CD4-positive, alpha-beta memory T cell (primary cell): ENCODE measurements at regions not wholly inside any gene's neighbourhood (a gene's known extent, or its start where the extent isn't known, plus 50 kb on each side); places are given as distances from the start of the nearest gene placed in this dataset.

Experiments used
- CTCF ChIA-PET: fragments of 350-600 bp; sonication (Branson Sonifier 250); formaldehyde crosslinking; loops from one replicate; lab custom pipeline; 2021; ENCODE audit warnings: inconsistent platforms; ENCODE audit not compliant: partially characterized antibody; lab: Charles Lee
- POLR2A ChIA-PET: fragments of 350-600 bp; sonication (Branson Sonifier 250); formaldehyde crosslinking; loops from one replicate; lab custom pipeline; 2021; ENCODE audit not compliant: partially characterized antibody; lab: Charles Lee
- DNase-seq, 5 donors: peaks; one replicate each; pipeline versions ENCODE4 v3.0.0 to v3.0.0-alpha.2; 2020 to 2022; ENCODE audit warnings: mixed read lengths in 1 of 5
- H3K27ac ChIP-seq: one replicate; pipeline ENCODE4 v1.7.0; 2013; ENCODE audit warnings: low read depth, low read length
- H3K27me3 ChIP-seq: 2 replicates; pipeline ENCODE4 v1.7.0; 2013; ENCODE audit warnings: mild to moderate bottlenecking, low read length, moderate library complexity; ENCODE audit not compliant: insufficient read depth
- H3K36me3 ChIP-seq: 2 replicates; pipeline ENCODE4 v1.7.0; 2013; ENCODE audit warnings: mild to moderate bottlenecking, low read length, moderate library complexity; ENCODE audit not compliant: insufficient read depth
- H3K4me1 ChIP-seq: 2 replicates; pipeline ENCODE4 v1.7.0; 2013; ENCODE audit warnings: mild to moderate bottlenecking, low read length, moderate library complexity; ENCODE audit not compliant: insufficient read depth
- H3K4me3 ChIP-seq, 2 donors: one replicate each; pipeline ENCODE4 v1.7.0; 2013; ENCODE audit warnings: low read length in 2 of 2, mild to moderate bottlenecking in 1 of 2
- H3K9me3 ChIP-seq, 2 donors: one replicate each; pipeline ENCODE4 v1.7.0; 2013; ENCODE audit warnings: low read length in 2 of 2, control low read depth in 1 of 2; ENCODE audit not compliant: control insufficient read depth in 1 of 2
- H3K27ac Mint-ChIP-seq, 7 donors: one replicate each; pipeline ENCODE4 v1.8.0; 2020 to 2021; ENCODE audit warnings: mixed read lengths in 7 of 7, mild to moderate bottlenecking in 6 of 7, inconsistent platforms in 3 of 7, moderate library complexity in 3 of 7
- H3K27me3 Mint-ChIP-seq, 2 donors: one replicate each; pipeline ENCODE4 v1.8.0; 2020 to 2021; ENCODE audit warnings: mixed read lengths in 2 of 2
- H3K36me3 Mint-ChIP-seq, 2 donors: one replicate each; pipeline ENCODE4 v1.8.0; 2020 to 2021; ENCODE audit warnings: mixed read lengths in 2 of 2, inconsistent platforms in 1 of 2, mild to moderate bottlenecking in 1 of 2
- H3K4me1 Mint-ChIP-seq, 4 donors: one replicate each; pipeline ENCODE4 v1.8.0; 2020 to 2021; ENCODE audit warnings: mixed read lengths in 4 of 4, mild to moderate bottlenecking in 1 of 4
- H3K4me3 Mint-ChIP-seq, 8 donors: one replicate each; pipeline ENCODE4 v1.8.0; 2020 to 2021; ENCODE audit warnings: mixed read lengths in 8 of 8, mild to moderate bottlenecking in 7 of 8, moderate library complexity in 6 of 8, inconsistent platforms in 3 of 8
- H3K9me3 Mint-ChIP-seq, 8 donors: one replicate each; pipeline ENCODE4 v1.8.0; 2020 to 2021; ENCODE audit warnings: mixed read lengths in 8 of 8, mild to moderate bottlenecking in 5 of 8, inconsistent platforms in 3 of 8, moderate library complexity in 1 of 8
- intact Hi-C: fragments of 100-400 bp; cut with micrococcal nuclease; formaldehyde crosslinking; loops from one replicate; pipeline ENCODE4 v1.15.1; 2023

DNA sequence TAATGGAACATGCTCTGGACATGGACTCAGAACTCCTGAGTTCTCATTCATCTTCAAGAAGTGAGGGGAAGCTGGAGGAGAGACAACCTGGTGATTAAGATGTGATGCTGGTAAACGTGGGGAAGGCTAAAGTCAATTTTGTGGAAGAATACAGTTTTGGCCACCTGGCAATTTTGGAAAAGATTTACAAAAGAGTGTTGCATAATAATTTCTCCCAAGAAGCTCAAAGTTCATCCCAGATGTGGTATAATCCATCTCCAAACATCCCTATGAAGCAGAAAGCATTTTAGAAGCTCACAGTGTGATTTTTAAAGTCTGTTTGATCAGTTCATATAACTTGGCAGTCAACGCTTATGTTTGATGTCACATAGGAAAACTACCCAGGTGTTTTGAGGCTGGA lies 208.7 kb downstream of the LMX1A start:
- H3K27ac ChIP-seq = no peak overlapping the region
- Mint-ChIP-seq H3K27ac (peak overlapping the region in 1 of 7 donors; percentile 17), H3K4me1 (peaks cover 0 to 3% (median 2%) of the 10 kb centered on the region in 4 donors), H3K9me3 (peaks cover 0 to 2% (median 0%) of the 10 kb centered on the region in 8 donors), H3K27me3 (peaks cover 0 to 5% of the 10 kb centered on the region in 2 donors), H3K36me3 (no peaks in the 10 kb centered on the region), H3K4me3 (no peak overlapping the region)
- intact Hi-C loops = no loop called here
- no peak overlapping the region for H3K4me3 ChIP-seq
- no peaks in the 10 kb centered on the region for H3K9me3 ChIP-seq
- H3K27me3 ChIP-seq = no peaks in the 10 kb centered on the region
- no peak for DNase-seq
- ChIA-PET CTCF (no interaction called here), POLR2A (no interaction called here)
- no peaks in the 10 kb centered on the region for H3K4me1 ChIP-seq
- no peaks in the 10 kb centered on the region for H3K36me3 ChIP-seq

DNA sequence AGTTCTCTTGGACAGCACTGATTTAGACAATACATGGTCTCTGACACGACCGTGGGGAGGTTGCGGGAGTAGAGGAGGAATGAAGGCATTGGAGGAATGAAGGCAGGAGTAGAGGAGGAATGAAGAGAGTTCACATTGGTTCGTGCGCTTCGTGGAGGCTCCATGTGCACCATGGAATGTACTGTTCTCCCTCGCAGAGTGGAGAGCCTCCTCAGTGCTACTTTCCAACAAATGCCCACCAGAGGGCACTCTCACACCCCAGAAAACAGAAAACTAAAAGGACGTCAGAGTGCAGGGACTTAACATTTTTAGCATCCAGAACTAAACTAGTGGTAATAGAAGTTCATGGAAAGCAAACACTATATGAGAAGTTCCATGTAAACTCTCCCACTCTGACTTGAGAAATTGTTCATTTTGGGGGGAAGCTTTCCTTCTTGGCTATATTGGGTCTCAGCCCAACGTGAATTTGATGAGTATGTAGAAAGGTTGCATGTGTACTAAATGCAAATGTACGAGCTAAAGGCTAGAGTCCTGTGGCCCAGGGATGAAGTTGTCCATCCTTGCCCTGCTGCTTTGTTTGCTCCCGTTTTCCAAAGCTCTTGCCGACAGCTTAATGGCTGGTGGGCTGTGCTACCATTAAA lies 211.6 kb downstream of the LMX1A start:
- H3K4me3 ChIP-seq = no peak overlapping the region
- H3K4me3 Mint-ChIP-seq = no peak overlapping the region
- no peaks in the 10 kb centered on the region for H3K4me1 ChIP-seq
- H3K27ac ChIP-seq = no peak overlapping the region
- POLR2A ChIA-PET = no interaction called here
- peaks cover 0 to 9% of the 10 kb centered on the region in 2 donors for H3K27me3 Mint-ChIP-seq
- H3K9me3 Mint-ChIP-seq = peaks cover 0 to 2% (median 0%) of the 10 kb centered on the region in 8 donors
- no peaks in the 10 kb centered on the region for H3K36me3 ChIP-seq
- H3K36me3 Mint-ChIP-seq = no peaks in the 10 kb centered on the region
- intact Hi-C loops = loop anchor here (2.0 kb wide), 1 partner anchor 248 kb away; no protein-coding TSS in a partner anchor
- DNase-seq = peak in 1 of 5 donors; percentile 5
- no peaks in the 10 kb centered on the region for H3K27me3 ChIP-seq
- H3K9me3 ChIP-seq = no peaks in the 10 kb centered on the region
- CTCF ChIA-PET = interaction anchor here (1.1 to 1.6 kb wide), 5 partner anchors 8 to 46 kb away, joined by 3 to 5 read pairs (median 3); no protein-coding TSS in a partner anchor
- peaks cover 0 to 3% (median 2%) of the 10 kb centered on the region in 4 donors for H3K4me1 Mint-ChIP-seq
- H3K27ac Mint-ChIP-seq = no peak overlapping the region

GRCh38 chr1:165143437-165144065 lies 213.0 kb downstream of the LMX1A start:
- peaks cover 0 to 2% (median 0%) of the 10 kb centered on the region in 8 donors for H3K9me3 Mint-ChIP-seq
- H3K27me3 ChIP-seq = no peaks in the 10 kb centered on the region
- H3K4me1 Mint-ChIP-seq = peaks cover 0 to 3% (median 2%) of the 10 kb centered on the region in 4 donors
- DNase-seq = no peak
- POLR2A ChIA-PET = no interaction called here
- H3K9me3 ChIP-seq = no peaks in the 10 kb centered on the region
- no peaks in the 10 kb centered on the region for H3K36me3 Mint-ChIP-seq
- no peak overlapping the region for H3K27ac ChIP-seq
- no peaks in the 10 kb centered on the region for H3K36me3 ChIP-seq
- H3K4me3 ChIP-seq = no peak overlapping the region
- no peak overlapping the region for H3K4me3 Mint-ChIP-seq
- H3K4me1 ChIP-seq = no peaks in the 10 kb centered on the region
- peaks cover 0 to 15% of the 10 kb centered on the region in 2 donors for H3K27me3 Mint-ChIP-seq
- intact Hi-C loops = loop anchor here (2.0 kb wide), 1 partner anchor 249 kb away; no protein-coding TSS in a partner anchor
- CTCF ChIA-PET = no interaction called here
- no peak overlapping the region for H3K27ac Mint-ChIP-seq

DNA sequence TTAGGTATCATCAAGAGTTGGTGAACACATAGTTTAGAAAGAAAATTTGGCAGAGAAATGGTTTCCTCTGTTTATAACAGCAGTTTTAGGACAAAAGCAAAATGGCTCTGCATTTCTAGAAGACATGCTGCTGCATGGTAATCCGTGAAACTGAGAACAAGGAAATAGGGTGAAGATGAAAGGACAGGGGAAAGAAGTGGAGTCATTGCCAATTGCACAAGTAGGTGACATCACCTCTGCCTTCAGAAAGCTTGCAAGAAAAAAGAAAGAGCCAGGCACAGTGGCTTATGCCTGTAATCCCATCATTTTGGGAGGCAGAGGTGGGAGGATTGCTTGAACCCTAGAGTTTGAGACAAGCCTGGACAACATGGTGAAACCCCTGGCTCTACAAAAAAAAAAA lies 217.6 kb downstream of the LMX1A start:
- H3K9me3 ChIP-seq = no peaks in the 10 kb centered on the region
- no peak overlapping the region for H3K27ac ChIP-seq
- peaks cover 0 to 9% (median 0%) of the 10 kb centered on the region in 8 donors for H3K9me3 Mint-ChIP-seq
- no peak overlapping the region for H3K27ac Mint-ChIP-seq
- H3K4me1 ChIP-seq = no peaks in the 10 kb centered on the region
- no peak overlapping the region for H3K4me3 ChIP-seq
- no peak overlapping the region for H3K4me3 Mint-ChIP-seq
- H3K27me3 ChIP-seq = no peaks in the 10 kb centered on the region
- H3K4me1 Mint-ChIP-seq = no peaks in the 10 kb centered on the region
- H3K36me3 Mint-ChIP-seq = no peaks in the 10 kb centered on the region
- DNase-seq = no peak
- peaks cover 6 to 21% of the 10 kb centered on the region in 2 donors for H3K27me3 Mint-ChIP-seq
- no peaks in the 10 kb centered on the region for H3K36me3 ChIP-seq
- CTCF ChIA-PET = no interaction called here
- POLR2A ChIA-PET = no interaction called here
- intact Hi-C loops = no loop called here

DNA sequence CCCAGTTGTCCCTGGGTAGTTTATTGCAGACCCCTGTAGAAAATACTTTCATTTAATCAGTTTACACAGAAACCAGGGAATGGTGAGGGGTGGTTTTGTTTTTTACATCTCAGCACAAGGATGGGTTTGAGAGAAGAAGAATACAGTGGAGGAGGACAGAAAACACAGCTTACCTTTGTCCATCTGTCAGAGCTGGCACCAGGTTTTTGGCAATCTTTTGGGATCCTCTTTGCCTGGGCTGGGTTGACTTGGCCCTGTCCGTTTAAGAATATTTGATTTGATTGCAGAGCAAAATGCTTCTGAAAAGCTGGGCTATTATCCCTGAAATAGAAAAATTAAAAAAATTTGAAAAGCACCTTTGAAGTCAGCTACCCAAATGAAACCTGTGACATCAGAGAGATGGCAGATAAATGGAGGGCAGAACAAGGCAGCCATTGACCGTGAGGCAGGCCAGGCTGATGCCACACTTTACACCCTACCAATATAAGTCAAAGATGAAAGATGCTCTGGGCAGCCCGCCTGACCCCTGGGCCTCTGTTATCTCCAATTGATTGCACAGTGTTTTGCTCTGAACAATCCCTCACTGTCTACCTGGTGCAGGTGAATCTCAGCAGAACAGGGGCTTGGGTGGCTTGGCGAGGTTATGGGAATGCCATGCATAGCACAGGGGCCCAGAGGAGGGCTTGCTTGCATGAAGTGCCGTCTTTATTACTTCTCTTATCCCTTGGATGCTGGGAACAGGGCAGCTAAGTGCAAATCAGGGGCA lies 218.8 kb downstream of the LMX1A start:
- Histone ChIP-seq H3K4me3 (no peak overlapping the region), H3K27ac (no peak overlapping the region), H3K9me3 (no peaks in the 10 kb centered on the region), H3K36me3 (no peaks in the 10 kb centered on the region), H3K4me1 (no peaks in the 10 kb centered on the region), H3K27me3 (no peaks in the 10 kb centered on the region)
- no peak overlapping the region for H3K27ac Mint-ChIP-seq
- DNase-seq = no peak
- H3K36me3 Mint-ChIP-seq = no peaks in the 10 kb centered on the region
- intact Hi-C loops = no loop called here
- peaks cover 7 to 20% of the 10 kb centered on the region in 2 donors for H3K27me3 Mint-ChIP-seq
- H3K4me1 Mint-ChIP-seq = no peaks in the 10 kb centered on the region
- ChIA-PET CTCF (no interaction called here), POLR2A (no interaction called here)
- H3K4me3 Mint-ChIP-seq = no peak overlapping the region
- peaks cover 0 to 9% (median 0%) of the 10 kb centered on the region in 8 donors for H3K9me3 Mint-ChIP-seq

- Mint-ChIP-seq H3K4me1 (no peaks in the 10 kb centered on the region), H3K27ac (no peak overlapping the region), H3K36me3 (no peaks in the 10 kb centered on the region), H3K27me3 (peaks cover 8 to 15% of the 10 kb centered on the region in 2 donors), H3K4me3 (no peak overlapping the region), H3K9me3 (peaks cover 0 to 9% (median 0%) of the 10 kb centered on the region in 8 donors)
- intact Hi-C loops = no loop called here
- H3K4me3 ChIP-seq = no peak overlapping the region
- no peaks in the 10 kb centered on the region for H3K36me3 ChIP-seq
- no peak overlapping the region for H3K27ac ChIP-seq
- H3K4me1 ChIP-seq = no peaks in the 10 kb centered on the region
- H3K9me3 ChIP-seq = no peaks in the 10 kb centered on the region
- no peaks in the 10 kb centered on the region for H3K27me3 ChIP-seq
- no peak for DNase-seq
- CTCF ChIA-PET = no interaction called here
- POLR2A ChIA-PET = no interaction called here
Observed at GRCh38 chr1:165134431-165134830, 222.1 kb downstream of the LMX1A start.

- no peaks in the 10 kb centered on the region for H3K4me1 Mint-ChIP-seq
- no peaks in the 10 kb centered on the region for H3K9me3 ChIP-seq
- H3K4me3 ChIP-seq = no peak overlapping the region
- no peak overlapping the region for H3K27ac ChIP-seq
- POLR2A ChIA-PET = no interaction called here
- H3K27me3 ChIP-seq = no peaks in the 10 kb centered on the region
- no peaks in the 10 kb centered on the region for H3K4me1 ChIP-seq
- H3K36me3 Mint-ChIP-seq = no peaks in the 10 kb centered on the region
- peaks cover 2 to 5% of the 10 kb centered on the region in 2 donors for H3K27me3 Mint-ChIP-seq
- no peaks in the 10 kb centered on the region for H3K36me3 ChIP-seq
- intact Hi-C loops = no loop called here
- DNase-seq = no peak
- H3K9me3 Mint-ChIP-seq = peaks cover 0 to 2% (median 0%) of the 10 kb centered on the region in 8 donors
- no peak overlapping the region for H3K27ac Mint-ChIP-seq
- CTCF ChIA-PET = interaction anchor here (1.2 kb wide), 1 partner anchor 15 kb away, joined by 3 read pairs; no protein-coding TSS in a partner anchor
- no peak overlapping the region for H3K4me3 Mint-ChIP-seq
Observed at GRCh38 chr1:165129568-165130164, 226.8 kb downstream of the LMX1A start.
